ENCODE measurements at regions not wholly inside any gene's neighbourhood (a gene's known extent, or its start where the extent isn't known, plus 50 kb on each side); places are given as distances from the start of the nearest gene placed in this dataset.

DNA sequence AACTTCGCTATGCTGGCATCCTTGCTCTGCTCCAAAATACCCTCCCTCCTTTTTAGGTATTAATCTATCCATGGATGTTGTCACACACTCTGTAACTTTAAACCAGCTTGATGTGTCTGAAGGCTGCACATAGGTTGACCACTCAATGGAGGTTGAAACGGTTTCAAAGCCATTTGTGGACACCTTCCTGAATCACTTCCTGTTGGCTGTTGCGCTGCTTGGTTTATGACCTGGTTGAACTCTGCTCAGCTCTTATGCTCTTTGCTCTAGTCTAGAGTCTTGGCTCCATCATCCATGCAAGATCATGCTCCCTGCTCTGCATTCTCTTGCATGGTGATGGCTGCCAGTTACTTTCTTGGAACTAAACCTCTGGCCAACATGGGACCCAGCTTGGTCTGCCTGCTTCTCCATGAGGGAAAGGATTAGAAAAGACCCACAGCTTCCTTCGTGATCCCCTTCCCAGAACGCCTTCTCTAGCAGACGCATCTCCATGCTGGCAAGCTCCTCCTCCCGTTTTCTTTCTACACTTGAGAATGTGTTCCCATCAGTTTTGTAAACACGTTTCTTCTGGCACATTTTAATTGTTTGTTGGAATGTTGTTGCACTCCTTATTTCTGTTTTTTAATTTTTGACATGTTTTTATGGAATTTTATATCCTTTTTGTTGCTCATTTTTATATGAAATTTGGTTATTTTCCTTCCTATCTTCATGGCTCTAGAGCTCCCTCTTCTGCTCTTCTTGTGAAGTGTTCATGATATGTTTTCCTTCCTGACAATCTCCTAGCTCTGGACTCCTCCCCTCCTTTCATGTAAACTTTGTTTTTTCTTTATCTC, 149.8 kb downstream of the XPNPEP1 start:
- POLR2A ChIA-PET, result interaction anchor here (0.6 to 0.7 kb wide), 3 partner anchors 182 to 1221 kb away, joined by 3 to 4 read pairs (median 4); no protein-coding TSS in a partner anchor

DNA sequence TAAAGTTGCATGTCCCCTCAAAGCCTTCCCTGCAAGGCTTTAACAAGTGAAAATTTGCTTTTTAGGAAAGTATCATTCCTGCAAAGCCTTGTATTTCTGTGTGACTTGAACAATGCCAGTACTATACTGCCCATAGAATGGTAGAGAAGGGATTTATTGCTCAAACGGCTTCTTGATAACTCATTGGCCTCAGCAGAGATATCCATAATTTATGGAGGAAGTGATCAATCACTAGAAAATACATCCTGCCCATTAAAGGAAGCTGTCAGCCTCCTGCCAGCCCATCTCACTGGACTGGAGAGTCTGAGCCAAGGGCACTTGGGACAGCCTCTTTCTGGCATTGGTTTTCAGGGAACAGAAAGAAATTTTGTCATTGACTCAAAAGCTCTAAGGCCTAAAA, 152.6 kb downstream of the XPNPEP1 start:
- Mint-ChIP-seq H3K27me3 (ENCODE audit: insufficient read depth, unreplicated experiment) (no peaks in the 10 kb centered on the region), H3K27ac (ENCODE audit: low read depth, unreplicated experiment) (no peak overlapping the region), H3K4me1 (ENCODE audit: insufficient read depth, unreplicated experiment) (no peaks in the 10 kb centered on the region), H3K4me3 (ENCODE audit: unreplicated experiment) (no peak overlapping the region), H3K36me3 (ENCODE audit: insufficient read depth, unreplicated experiment) (no peaks in the 10 kb centered on the region), H3K9me3 (ENCODE audit: unreplicated experiment) (no peaks in the 10 kb centered on the region)
- ChIA-PET CTCF (interaction anchor here (0.8 kb wide), 1 partner anchor 752 kb away, joined by 5 read pairs; no protein-coding TSS in a partner anchor), POLR2A (interaction anchor here (0.6 kb wide), 1 partner anchor 20 kb away, joined by 3 read pairs; no protein-coding TSS in a partner anchor)
- BruUV-seq (replicated peaks), result no TSS peak
- no peak for DNase-seq (ENCODE audit: unreplicated experiment)
- intact Hi-C loops (cut with micrococcal nuclease), result loop anchor here (10.0 kb wide), 3 partner anchors 346 to 756 kb away; no protein-coding TSS in a partner anchor
- TF ChIP-seq, protein P1, sequence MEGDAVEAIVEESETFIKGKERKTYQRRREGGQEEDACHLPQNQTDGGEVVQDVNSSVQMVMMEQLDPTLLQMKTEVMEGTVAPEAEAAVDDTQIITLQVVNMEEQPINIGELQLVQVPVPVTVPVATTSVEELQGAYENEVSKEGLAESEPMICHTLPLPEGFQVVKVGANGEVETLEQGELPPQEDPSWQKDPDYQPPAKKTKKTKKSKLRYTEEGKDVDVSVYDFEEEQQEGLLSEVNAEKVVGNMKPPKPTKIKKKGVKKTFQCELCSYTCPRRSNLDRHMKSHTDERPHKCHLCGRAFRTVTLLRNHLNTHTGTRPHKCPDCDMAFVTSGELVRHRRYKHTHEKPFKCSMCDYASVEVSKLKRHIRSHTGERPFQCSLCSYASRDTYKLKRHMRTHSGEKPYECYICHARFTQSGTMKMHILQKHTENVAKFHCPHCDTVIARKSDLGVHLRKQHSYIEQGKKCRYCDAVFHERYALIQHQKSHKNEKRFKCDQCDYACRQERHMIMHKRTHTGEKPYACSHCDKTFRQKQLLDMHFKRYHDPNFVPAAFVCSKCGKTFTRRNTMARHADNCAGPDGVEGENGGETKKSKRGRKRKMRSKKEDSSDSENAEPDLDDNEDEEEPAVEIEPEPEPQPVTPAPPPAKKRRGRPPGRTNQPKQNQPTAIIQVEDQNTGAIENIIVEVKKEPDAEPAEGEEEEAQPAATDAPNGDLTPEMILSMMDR (IDR thresholded peaks at IDR 0.05; ENCODE audit: unreplicated experiment), result no peak

More for the DNA sequence above, 149.8 kb downstream of the XPNPEP1 start:
- no peak overlapping the region for H3K4me3 Mint-ChIP-seq (ENCODE audit: unreplicated experiment)
- H3K27ac Mint-ChIP-seq (ENCODE audit: low read depth, unreplicated experiment), result no peak overlapping the region
- intact Hi-C loops (cut with micrococcal nuclease), result loop anchor here (10.0 kb wide), 3 partner anchors 349 to 759 kb away; no protein-coding TSS in a partner anchor
- no peaks in the 10 kb centered on the region for H3K36me3 Mint-ChIP-seq (ENCODE audit: insufficient read depth, unreplicated experiment)
- no TSS peak for BruUV-seq (replicated peaks)
- TF ChIP-seq, protein P1 (IDR thresholded peaks at IDR 0.05; ENCODE audit: unreplicated experiment), result peak; percentile 77
- no peaks in the 10 kb centered on the region for H3K27me3 Mint-ChIP-seq (ENCODE audit: insufficient read depth, unreplicated experiment)
- no peaks in the 10 kb centered on the region for H3K4me1 Mint-ChIP-seq (ENCODE audit: insufficient read depth, unreplicated experiment)
- DNase-seq (ENCODE audit: unreplicated experiment), result peak; percentile 55
- no peaks in the 10 kb centered on the region for H3K9me3 Mint-ChIP-seq (ENCODE audit: unreplicated experiment)
- CTCF ChIA-PET, result interaction anchor here (0.5 to 2.3 kb wide), 32 partner anchors 9 to 1621 kb away, joined by 3 to 16 read pairs (median 4); no protein-coding TSS in a partner anchor

DNA sequence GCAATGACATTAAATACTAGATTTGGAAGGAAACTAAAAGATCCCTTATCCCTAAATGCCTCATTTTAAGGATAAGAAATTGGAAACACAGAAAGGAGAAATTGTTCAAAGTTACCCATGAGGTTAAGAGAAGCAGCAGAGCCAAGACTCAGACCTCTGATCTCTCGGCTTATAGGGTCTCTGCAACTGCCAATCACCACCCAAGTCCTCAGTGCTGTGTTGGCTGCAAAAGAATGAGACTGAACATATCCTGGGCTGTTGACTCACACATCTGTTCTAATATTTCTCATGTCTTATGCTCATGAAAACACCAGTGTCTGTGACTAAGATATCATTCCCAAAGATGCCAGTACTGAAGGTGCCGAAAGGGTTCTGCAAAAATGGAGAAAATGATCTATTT, 153.3 kb downstream of the XPNPEP1 start:
- ChIA-PET CTCF (interaction anchor here (0.7 kb wide), 1 partner anchor 12 kb away, joined by 3 read pairs; no protein-coding TSS in a partner anchor), POLR2A (no interaction called here)
- Mint-ChIP-seq H3K4me3 (ENCODE audit: unreplicated experiment) (no peak overlapping the region), H3K36me3 (ENCODE audit: insufficient read depth, unreplicated experiment) (no peaks in the 10 kb centered on the region), H3K27ac (ENCODE audit: low read depth, unreplicated experiment) (no peak overlapping the region), H3K4me1 (ENCODE audit: insufficient read depth, unreplicated experiment) (no peaks in the 10 kb centered on the region), H3K27me3 (ENCODE audit: insufficient read depth, unreplicated experiment) (no peaks in the 10 kb centered on the region), H3K9me3 (ENCODE audit: unreplicated experiment) (no peaks in the 10 kb centered on the region)
- intact Hi-C loops (cut with micrococcal nuclease), result loop anchor here (10.0 kb wide), 3 partner anchors 345 to 755 kb away; no protein-coding TSS in a partner anchor
- BruUV-seq (replicated peaks), result no TSS peak
- TF ChIP-seq, protein P1 (IDR thresholded peaks at IDR 0.05; ENCODE audit: unreplicated experiment), result no peak
- no peak for DNase-seq (ENCODE audit: unreplicated experiment)

DNA sequence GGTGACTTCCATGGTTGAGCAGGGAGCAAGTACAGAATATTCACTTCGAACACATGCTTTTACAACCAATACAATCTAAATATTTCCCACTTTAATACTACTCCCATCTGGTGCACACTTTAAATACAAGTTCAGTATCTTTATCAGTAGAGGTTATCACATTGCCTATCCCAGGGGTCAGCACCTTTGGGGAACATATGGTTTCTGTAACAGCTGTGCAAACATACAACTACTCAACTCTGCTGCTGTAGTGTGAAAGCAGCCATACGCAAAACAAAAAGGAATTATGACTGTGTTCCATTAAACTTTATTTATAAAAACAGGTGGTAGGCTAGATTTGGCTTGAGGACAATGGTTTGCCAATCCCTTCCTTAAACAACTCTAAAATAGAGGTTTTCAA, 157.5 kb downstream of the XPNPEP1 start:
- no peaks in the 10 kb centered on the region for H3K27me3 Mint-ChIP-seq (ENCODE audit: insufficient read depth, unreplicated experiment)
- H3K4me3 Mint-ChIP-seq (ENCODE audit: unreplicated experiment), result no peak overlapping the region
- TF ChIP-seq, protein P1 (IDR thresholded peaks at IDR 0.05; ENCODE audit: unreplicated experiment), result no peak
- no peaks in the 10 kb centered on the region for H3K4me1 Mint-ChIP-seq (ENCODE audit: insufficient read depth, unreplicated experiment)
- POLR2A ChIA-PET, result interaction anchor here (0.7 kb wide), 1 partner anchor 45 kb away, joined by 3 read pairs; no protein-coding TSS in a partner anchor
- intact Hi-C loops (cut with micrococcal nuclease), result no loop called here
- no TSS peak for BruUV-seq (replicated peaks)
- CTCF ChIA-PET, result no interaction called here
- H3K27ac Mint-ChIP-seq (ENCODE audit: low read depth, unreplicated experiment), result no peak overlapping the region
- no peak for DNase-seq (ENCODE audit: unreplicated experiment)
- H3K9me3 Mint-ChIP-seq (ENCODE audit: unreplicated experiment), result no peaks in the 10 kb centered on the region
- H3K36me3 Mint-ChIP-seq (ENCODE audit: insufficient read depth, unreplicated experiment), result no peaks in the 10 kb centered on the region

Measured in MCF 10A (cell line).